HG03066 (cell line): ENCODE measurements at regions not wholly inside any gene's neighbourhood (a gene's known extent, or its start where the extent isn't known, plus 50 kb on each side); places are given as distances from the start of the nearest gene placed in this dataset.

Source experiments
- ATAC-seq: cut with Tn5 transposase; IDR thresholded peaks from one replicate; pipeline ENCODE4 v1.9.1; 2021; ENCODE audit warnings: low read depth; ENCODE audit not compliant: unreplicated experiment

DNA sequence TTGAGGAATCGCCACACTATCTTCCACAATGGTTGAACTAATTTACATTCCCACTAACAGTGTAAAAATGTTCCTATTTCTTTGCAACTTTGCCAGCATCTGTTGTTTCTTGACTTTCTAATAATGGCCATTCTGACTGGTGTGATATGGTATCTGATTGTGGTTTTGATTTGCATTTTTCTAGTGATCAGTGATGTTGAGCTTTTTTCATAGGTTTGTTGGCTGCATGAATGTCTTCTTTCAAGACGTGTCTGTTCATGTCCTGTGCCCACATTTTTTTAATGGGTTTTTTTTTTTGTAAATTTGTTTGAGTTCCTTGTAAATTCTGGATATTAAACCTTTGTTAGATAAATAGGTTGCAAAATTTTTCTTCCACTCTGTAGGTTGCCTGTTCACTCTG is 615.9 kb downstream of the SEMA5A start:
- ATAC-seq = no peak

DNA sequence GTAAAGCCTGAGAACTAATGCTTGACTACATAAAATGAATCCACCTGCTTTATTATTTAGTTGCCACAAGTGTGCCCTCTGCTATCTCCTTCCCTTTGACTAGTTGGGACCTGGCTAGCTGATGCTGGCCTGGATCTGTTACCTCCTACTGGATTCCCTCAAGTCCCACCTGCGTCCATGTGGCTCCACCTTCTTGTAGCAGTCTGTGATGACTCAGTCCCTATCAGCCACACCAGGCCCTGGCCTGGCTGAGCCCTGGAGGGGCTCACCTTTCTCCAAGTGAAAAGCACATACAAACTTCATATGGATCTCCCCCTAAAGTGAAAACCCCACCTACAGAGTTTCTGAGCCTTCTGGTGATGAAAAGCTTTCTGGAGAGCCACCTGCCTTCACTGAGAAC is 611.4 kb downstream of the SEMA5A start:
- no peak for ATAC-seq

DNA sequence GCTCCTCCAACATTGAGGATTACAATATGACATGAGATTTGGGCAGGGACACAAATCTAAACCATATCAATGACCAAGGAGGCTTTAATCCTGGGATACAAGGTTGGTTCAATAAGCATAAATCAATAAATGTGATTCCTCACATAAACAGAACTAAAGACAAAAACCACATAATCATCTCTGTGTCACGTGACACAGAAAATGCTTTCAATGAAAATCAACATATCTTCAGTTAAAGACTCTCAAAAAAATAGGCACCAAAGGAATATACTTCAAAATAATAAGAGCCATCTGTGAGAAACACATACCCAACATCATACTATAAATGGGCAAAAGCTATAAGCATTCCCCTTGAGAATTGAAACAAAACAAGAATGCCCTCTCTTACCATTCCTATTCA is 604.9 kb downstream of the SEMA5A start:
- no peak for ATAC-seq

DNA sequence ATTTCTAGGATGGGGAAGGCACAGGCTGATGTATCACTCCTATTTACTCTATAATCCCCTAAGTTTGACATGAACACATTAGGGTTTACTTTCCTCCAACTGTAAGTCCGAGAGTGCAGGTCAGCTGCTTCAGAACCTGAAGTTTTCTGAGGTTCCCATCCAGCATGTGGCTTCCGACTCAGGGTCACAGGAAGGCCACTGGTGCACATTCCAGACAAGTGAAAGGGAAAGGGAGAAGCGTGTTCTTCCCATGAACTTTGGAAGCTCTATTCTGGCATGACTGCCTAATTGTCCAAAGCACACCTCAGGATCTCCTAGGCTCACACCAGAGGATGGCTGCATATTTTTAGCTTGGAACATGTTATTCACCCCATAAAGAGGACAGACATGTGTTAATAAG is 602.6 kb downstream of the SEMA5A start:
- ATAC-seq = no peak

DNA sequence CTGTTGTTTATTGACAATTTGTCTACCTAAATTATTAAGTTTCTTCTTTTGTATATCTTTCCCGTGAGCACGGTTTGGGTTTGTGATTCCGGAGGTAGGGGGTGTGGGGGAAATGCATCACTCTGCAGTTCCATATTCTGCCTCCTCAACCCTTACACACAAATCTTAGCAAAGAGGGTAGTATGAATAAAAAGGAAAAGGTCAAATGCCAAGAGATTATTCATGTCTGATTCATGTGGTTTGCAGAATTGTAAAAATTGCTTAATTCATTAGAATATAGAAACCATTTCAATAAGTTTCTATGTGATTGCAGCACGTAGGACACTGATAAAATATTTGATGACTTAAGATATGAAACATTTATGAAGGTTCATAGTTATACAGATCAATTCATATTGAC is 601.9 kb downstream of the SEMA5A start:
- ATAC-seq = no peak

DNA sequence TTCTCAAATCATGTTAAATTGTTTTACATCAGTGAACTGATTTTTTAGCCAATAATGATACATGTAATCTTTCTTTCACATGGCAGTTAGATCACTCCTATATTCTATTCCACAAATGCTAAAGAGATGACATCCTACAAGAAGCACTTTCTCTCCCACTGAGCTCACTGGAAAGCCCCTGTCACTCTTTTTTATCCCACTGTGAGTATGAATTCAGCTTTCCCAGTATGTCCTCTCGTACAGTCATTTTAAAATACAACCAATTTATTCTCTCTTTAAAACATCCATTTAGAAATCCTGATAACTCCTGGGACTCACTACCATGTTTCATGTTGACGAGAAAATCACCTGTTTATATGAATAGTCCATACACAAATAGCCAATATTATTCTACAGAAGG is 599.9 kb downstream of the SEMA5A start:
- no peak for ATAC-seq

DNA sequence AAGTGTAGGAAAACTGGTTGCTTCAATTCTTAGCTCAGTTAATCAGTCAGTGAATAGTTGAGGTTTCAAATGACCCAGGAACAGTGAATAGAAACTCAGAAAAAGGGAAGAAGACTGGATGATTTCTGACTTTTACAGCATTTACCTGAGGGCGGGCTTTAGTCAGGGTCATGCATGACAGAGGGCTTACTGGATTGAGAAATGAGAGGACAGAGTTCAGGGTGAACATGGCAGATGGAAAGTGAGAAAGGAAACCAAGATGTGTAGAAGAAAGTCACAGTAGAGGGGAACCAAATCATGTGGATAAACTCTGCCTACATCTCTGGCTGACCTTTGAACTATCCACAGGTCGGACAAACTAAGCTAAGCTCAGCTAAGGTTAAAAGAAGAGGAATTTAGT is 596.0 kb downstream of the SEMA5A start:
- peak; percentile 92 for ATAC-seq

DNA sequence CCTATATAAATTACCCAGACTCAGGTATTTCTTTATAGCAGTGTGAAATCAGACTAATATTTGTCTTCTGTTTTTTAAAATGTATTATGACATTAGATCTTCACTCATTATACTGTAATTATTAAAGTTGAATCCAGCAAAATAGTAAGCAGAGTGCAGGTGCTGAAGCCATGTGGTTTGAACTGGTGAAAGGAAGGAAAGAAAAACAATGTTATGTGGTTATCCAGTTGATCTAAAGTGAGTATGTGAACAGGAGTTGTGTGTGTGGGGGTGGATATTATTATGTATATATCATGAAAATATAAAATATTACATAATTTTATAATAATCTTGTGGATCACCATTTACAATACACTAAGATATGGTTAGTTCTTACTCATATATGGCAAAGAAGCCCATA is 593.7 kb downstream of the SEMA5A start:
- no peak for ATAC-seq

DNA sequence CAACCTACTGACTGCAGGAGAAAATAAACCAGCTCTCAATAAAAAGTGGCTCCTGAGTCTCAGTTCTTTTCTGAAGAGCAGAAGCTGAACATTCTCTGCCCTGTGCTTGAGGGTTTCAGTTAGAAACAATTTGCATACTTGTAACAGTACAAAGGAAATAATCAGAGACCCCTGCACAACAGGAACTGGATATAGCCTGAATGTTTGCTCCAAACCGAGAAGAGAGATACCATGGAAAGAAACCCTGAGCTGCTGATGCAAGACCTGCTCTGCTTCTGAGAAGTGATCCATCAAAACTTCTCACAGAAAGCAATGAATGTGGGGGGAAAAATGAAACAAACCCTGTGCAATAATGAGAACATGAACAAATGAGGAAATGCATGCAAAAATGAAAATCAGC is 592.9 kb downstream of the SEMA5A start:
- ATAC-seq = no peak

DNA sequence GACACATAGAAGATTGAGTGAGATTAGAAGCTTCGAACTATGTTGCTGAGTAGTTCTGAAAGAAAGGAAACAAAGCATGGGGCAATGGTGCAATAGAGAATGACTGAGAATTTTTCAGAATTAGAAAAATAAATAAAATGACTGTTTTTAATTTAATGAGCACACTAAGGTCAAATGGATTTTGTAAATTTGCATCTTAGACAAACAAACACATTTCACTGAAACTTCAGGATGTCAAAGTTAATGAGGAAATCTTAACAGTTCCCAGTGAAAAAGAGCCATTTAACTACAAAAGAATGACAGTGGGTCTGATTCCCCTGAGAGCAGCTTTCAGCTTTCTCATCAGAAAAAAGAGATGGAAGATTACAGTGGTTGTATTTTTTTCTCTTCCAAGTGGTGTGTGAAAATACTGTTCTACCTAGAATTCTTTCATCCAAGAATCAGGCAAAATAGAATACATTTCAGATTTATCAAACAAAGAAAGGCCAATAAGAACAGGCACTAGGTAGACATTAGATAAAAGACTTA is 591.9 kb downstream of the SEMA5A start:
- no peak for ATAC-seq

DNA sequence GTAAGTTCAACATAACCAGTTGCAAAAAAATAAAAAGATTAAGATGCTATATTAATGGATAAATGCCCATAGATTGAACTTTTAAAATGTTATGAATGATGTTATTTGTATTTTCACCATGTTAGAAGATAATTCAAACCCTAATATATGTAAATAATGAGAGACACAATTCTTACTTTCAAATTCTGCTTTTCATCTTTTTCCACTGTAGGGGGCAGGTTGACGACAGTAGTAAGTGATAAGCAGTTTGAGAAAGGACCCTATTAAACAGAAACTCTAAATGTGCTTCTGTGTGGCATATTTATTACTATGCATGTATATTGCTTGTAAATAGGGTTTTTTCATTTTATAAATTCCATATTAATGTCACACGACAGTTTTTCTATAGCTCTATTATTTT is 591.1 kb downstream of the SEMA5A start:
- ATAC-seq = no peak

DNA sequence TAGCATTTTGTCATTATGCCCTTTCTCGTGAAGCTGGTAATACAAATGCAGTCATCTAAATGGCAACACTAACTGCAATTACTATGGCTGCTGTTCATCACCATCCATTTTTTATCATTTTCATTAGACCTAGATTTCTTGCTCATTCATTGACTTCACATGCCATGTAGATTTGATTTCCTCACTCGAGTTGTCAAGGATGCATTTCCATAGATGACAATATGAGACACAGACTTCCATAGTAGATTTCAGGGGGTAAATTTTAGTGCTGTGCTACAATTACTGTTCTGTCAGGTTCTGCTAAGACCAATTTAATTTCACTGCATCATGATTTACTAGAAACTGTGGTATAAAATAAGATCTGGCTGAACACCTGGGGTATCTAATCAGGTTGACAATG is 589.2 kb downstream of the SEMA5A start:
- ATAC-seq = no peak

DNA sequence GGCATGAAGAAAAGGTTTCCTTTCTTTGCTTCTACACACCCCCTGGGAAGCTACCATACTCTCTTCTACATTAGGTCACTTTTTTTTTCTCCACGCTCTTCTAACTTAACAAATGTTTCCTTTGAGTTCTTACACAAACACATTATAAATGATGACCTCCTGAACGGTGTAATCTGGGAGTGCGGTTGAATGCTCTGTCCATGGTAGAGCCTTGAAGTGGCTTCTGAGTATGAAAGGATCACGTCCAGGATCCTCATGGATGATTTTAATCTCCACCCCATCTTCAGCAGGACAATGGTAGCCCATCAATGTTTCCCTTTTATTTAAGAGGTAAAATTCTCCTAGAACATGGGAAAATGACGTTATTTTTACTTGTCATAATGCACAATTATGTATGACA is 587.3 kb downstream of the SEMA5A start:
- no peak for ATAC-seq

DNA sequence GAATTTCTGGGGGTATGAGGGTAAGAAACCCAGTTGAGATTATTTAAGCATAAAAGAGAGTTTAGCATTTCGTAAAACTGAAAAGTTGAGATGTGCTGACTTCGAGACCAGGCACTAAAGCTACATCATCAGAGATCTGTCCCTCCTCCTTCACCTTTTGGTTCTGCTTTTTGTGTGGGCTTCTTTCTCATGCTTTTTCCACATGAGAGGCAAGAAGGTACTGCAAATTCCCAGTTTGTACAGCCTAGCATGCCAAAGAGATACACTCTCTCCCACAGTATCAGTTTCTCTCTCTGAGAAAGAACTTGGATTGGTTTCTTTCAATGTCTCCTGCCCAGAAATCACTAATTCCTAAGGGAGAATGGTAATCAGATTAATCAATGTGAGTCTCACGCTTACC is 584.7 kb downstream of the SEMA5A start:
- ATAC-seq = no peak

DNA sequence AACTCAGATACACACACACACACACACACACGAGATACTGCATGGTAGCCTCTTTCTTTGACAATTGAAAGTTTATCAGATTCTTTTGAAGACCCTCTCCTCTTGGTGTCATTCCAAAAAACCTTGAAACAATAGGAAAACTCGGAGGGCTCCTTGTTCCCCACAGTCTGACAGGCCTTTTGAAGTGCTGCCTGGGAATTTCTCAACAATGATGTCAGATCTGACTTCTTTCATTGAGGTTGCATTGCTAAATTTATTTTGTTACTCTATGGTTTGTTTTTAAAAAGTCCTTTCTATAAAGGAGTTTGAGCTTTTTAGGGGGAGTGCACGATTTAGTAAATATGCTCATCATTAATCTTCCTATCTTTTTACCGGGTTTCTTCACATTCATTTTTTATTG is 583.9 kb downstream of the SEMA5A start:
- ATAC-seq = no peak

DNA sequence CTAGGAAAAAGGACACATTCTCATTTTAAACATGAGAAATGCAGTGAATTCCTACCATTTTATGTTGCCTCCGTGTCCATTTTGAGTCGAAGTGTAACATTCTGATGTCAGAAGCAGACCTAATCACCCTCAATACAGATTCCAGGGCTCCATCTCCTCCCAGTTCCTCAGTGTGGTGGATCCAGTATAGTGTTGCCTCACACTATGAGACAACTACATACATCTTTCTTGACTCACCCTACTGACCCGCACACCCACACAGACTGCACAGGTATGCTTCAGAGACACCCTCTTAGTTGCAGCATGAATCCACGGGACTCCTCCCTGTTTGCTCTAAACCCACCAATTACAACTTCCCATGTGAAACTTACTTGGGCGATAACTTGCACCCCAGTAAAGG is 564.9 kb downstream of the SEMA5A start:
- no peak for ATAC-seq

DNA sequence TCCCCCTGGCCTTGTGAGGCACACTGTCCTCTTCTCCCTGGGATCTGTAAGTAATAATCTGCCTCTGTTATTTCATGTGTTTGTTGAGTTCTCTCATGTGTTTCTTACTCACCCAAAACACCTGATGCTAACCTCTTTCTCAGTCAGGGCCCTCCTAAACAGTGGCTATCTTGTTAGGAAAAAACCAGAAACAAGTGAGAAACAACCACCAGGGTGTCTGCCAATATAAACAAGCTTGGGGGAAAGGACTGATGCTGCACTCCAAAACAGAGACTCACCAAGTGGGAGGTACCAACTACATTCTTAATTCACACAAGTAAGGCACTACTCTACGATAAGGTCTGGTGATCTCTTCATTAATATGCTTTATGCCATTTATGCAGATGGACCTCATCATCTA is 564.4 kb downstream of the SEMA5A start:
- ATAC-seq = no peak

DNA sequence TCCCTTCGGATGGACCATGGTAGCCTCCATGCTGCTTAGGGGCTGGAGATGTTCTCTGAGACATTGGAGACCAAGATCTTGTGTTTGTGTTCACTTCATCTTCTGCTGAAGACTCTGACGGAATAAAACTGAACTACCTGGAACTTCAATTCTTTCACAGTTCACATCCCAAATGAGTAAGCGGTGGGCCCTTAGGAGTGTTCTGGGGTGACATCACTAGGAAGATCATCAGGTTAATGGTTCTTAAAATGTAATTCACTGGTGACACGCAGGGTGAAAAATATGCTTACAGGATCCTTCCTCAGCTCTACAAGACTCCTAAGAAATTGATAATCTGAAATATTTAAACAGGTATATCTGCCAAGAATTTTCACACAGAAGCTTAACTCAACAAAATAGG is 561.5 kb downstream of the SEMA5A start:
- no peak for ATAC-seq
